HG02642 (cell line): ENCODE measurements at regions not wholly inside any gene's neighbourhood (a gene's known extent, or its start where the extent isn't known, plus 50 kb on each side); places are given as distances from the start of the nearest gene placed in this dataset.
"Not testable (repeated sequence)": the region's sequence is repeated elsewhere in the genome, so short reads cannot be mapped to it uniquely, and the experiment has no call there.

Experiments used
- ATAC-seq: cut with Tn5 transposase; IDR thresholded peaks from one replicate; pipeline ENCODE4 v1.9.1; 2021; ENCODE audit warnings: mild to moderate bottlenecking; ENCODE audit not compliant: unreplicated experiment, poor library complexity

GRCh38 chr4:27787195-27787594, 926.6 kb downstream of the STIM2 start:
- no peak for ATAC-seq

- no peak for ATAC-seq
These were observed 929.1 kb downstream of the STIM2 start for GRCh38 chr4:27789773-27790172.

GRCh38 chr4:27790911-27791310, 930.3 kb downstream of the STIM2 start:
- ATAC-seq, result no peak

GRCh38 chr4:27791640-27792039, 931.0 kb downstream of the STIM2 start:
- no peak for ATAC-seq

- no peak for ATAC-seq
These were observed 946.6 kb downstream of the STIM2 start for GRCh38 chr4:27807207-27807606.

- no peak for ATAC-seq
These were observed 951.3 kb downstream of the STIM2 start for GRCh38 chr4:27811948-27812347.

GRCh38 chr4:27813226-27813625, 952.6 kb downstream of the STIM2 start:
- not testable (repeated sequence) for ATAC-seq

GRCh38 chr4:27813699-27814425, 953.2 kb downstream of the STIM2 start:
- not testable (repeated sequence) for ATAC-seq

GRCh38 chr4:27819246-27819645, 958.6 kb downstream of the STIM2 start:
- ATAC-seq, result no peak

- no peak for ATAC-seq
These were observed 968.2 kb downstream of the STIM2 start for GRCh38 chr4:27828843-27829242.

GRCh38 chr4:27830251-27830650, 969.6 kb downstream of the STIM2 start:
- ATAC-seq, result no peak

GRCh38 chr4:27835851-27836250, 975.2 kb downstream of the STIM2 start:
- ATAC-seq, result no peak

GRCh38 chr4:27836523-27836922, 975.9 kb downstream of the STIM2 start:
- ATAC-seq, result no peak

GRCh38 chr4:27843776-27844175, 983.1 kb downstream of the STIM2 start:
- no peak for ATAC-seq

- ATAC-seq, result no peak
These were observed 983.7 kb downstream of the STIM2 start for GRCh38 chr4:27844376-27844775.

- no peak for ATAC-seq
These were observed 986.3 kb downstream of the STIM2 start for GRCh38 chr4:27846951-27847350.

GRCh38 chr4:27861381-27861787, 1000.7 kb downstream of the STIM2 start:
- no peak for ATAC-seq

GRCh38 chr4:27861802-27862201, 1001.2 kb downstream of the STIM2 start:
- ATAC-seq, result peak; percentile 76

- ATAC-seq, result no peak
These were observed 1013.0 kb downstream of the STIM2 start for GRCh38 chr4:27873596-27873995.

GRCh38 chr4:27881705-27882104, 1021.1 kb downstream of the STIM2 start:
- no peak for ATAC-seq

- no peak for ATAC-seq
These were observed 1025.5 kb downstream of the STIM2 start for GRCh38 chr4:27886120-27886519.

GRCh38 chr4:27887646-27888045, 1027.0 kb downstream of the STIM2 start:
- ATAC-seq, result no peak
